ENCODE measurements at regions not wholly inside any gene's neighbourhood (a gene's known extent, or its start where the extent isn't known, plus 50 kb on each side); places are given as distances from the start of the nearest gene placed in this dataset.

- no peak for DNase-seq (ENCODE audit: low spot score)
- Histone ChIP-seq H3K27me3 (ENCODE audit: insufficient read depth) (no peaks in the 10 kb centered on the region), H3K9me2 (ENCODE audit: insufficient read depth) (no peaks in the 10 kb centered on the region), H3K27ac (ENCODE audit: low read depth) (no peak overlapping the region), H3K4me2 (no peak overlapping the region), H3K79me2 (replicated peaks; ENCODE audit: insufficient read depth) (no peaks in the 10 kb centered on the region), H2AFZ (no peak overlapping the region), H4K20me1 (replicated peaks; ENCODE audit: insufficient read depth) (no peaks in the 10 kb centered on the region), H3F3A (replicated peaks; ENCODE audit: low read depth) (no peaks in the 10 kb centered on the region), H3K36me3 (ENCODE audit: insufficient read depth) (no peaks in the 10 kb centered on the region), H3K4me1 (ENCODE audit: insufficient read depth) (no peaks in the 10 kb centered on the region; the same call in 1 of the 2 replicates), H3K4me3 (no peak overlapping the region)
- no peaks in the 10 kb centered on the region for H3K27me3 Mint-ChIP-seq (ENCODE audit: insufficient read depth, low read depth, poor library complexity)
- H3K36me3 Mint-ChIP-seq (ENCODE audit: low read depth), result no peaks in the 10 kb centered on the region
- no peaks in the 10 kb centered on the region for H3K4me1 Mint-ChIP-seq
- ATAC-seq, result no peak
- H3K9me3 Mint-ChIP-seq, result no peaks in the 10 kb centered on the region
- no peak overlapping the region for H3K27ac Mint-ChIP-seq
- no peak overlapping the region for H3K4me3 Mint-ChIP-seq
- TF ChIP-seq STAT1 (IDR thresholded peaks at IDR 0.05; ENCODE audit: unreplicated experiment) (no peak), EZH2phosphoT487 (IDR thresholded peaks at IDR 0.05; ENCODE audit: unreplicated experiment) (no peak), EZH2 (IDR thresholded peaks at IDR 0.05; ENCODE audit: low read depth, unreplicated experiment) (no peak)
Measured at GRCh38 chr18:41170346-41170745, 784.7 kb upstream of the PIK3C3 start.

- H3F3A ChIP-seq (replicated peaks; ENCODE audit: low read depth), result no peaks in the 10 kb centered on the region
- H3K4me2 ChIP-seq, result no peak overlapping the region
- H3K27me3 ChIP-seq (ENCODE audit: insufficient read depth), result no peaks in the 10 kb centered on the region
- Mint-ChIP-seq H3K4me3 (no peak overlapping the region), H3K27ac (no peak overlapping the region), H3K9me3 (no peaks in the 10 kb centered on the region), H3K36me3 (ENCODE audit: low read depth) (no peaks in the 10 kb centered on the region), H3K27me3 (ENCODE audit: insufficient read depth, low read depth, poor library complexity) (peaks cover 2% of the 10 kb centered on the region), H3K4me1 (no peaks in the 10 kb centered on the region; the same call in 2 of the 3 replicates)
- DNase-seq (ENCODE audit: low spot score), result no peak
- H3K27ac ChIP-seq (ENCODE audit: low read depth), result no peak overlapping the region
- no peaks in the 10 kb centered on the region for H3K79me2 ChIP-seq (replicated peaks; ENCODE audit: insufficient read depth)
- H3K36me3 ChIP-seq (ENCODE audit: insufficient read depth), result no peaks in the 10 kb centered on the region
- H3K4me1 ChIP-seq (ENCODE audit: insufficient read depth), result no peaks in the 10 kb centered on the region; the same call in 1 of the 2 replicates
- H2AFZ ChIP-seq, result no peak overlapping the region
- no peak overlapping the region for H3K4me3 ChIP-seq
- H4K20me1 ChIP-seq (replicated peaks; ENCODE audit: insufficient read depth), result no peaks in the 10 kb centered on the region
- no peak for TF ChIP-seq ZNF331 (CRISPR knock-in tag; IDR thresholded peaks at IDR 0.05; ENCODE audit: low read depth)
- no peak for TF ChIP-seq STAT1 (IDR thresholded peaks at IDR 0.05; ENCODE audit: unreplicated experiment)
- TF ChIP-seq CTCF (conservative IDR thresholded peaks at IDR 0.05; ENCODE audit: low read depth in 2 of 2), result no peak
- no peak for TF ChIP-seq EZH2phosphoT487 (IDR thresholded peaks at IDR 0.05; ENCODE audit: unreplicated experiment)
- TF ChIP-seq ZNF114 (CRISPR knock-in tag; IDR thresholded peaks at IDR 0.05), result no peak
- TF ChIP-seq REST (IDR thresholded peaks at IDR 0.05; ENCODE audit: unreplicated experiment), result no peak
- no peak for TF ChIP-seq NANOG (IDR thresholded peaks at IDR 0.05; ENCODE audit: borderline replicate concordance)
- no peak for TF ChIP-seq JUNB (IDR thresholded peaks at IDR 0.05; ENCODE audit: unreplicated experiment)
- no peak for TF ChIP-seq EZH2 (IDR thresholded peaks at IDR 0.05; ENCODE audit: low read depth, unreplicated experiment)
- ATAC-seq, result no peak
- no peaks in the 10 kb centered on the region for H3K9me2 ChIP-seq (ENCODE audit: insufficient read depth)
Measured at GRCh38 chr18:41165625-41166024, 789.4 kb upstream of the PIK3C3 start.

Measured in GM23338 (cell line).